H4 (cell line): ENCODE measurements at regions not wholly inside any gene's neighbourhood (a gene's known extent, or its start where the extent isn't known, plus 50 kb on each side); places are given as distances from the start of the nearest gene placed in this dataset.
A peak's percentile ranks its signal among the peaks of the same experiment; 100 is the strongest.
"Not testable (repeated sequence)": the region's sequence is repeated elsewhere in the genome, so short reads cannot be mapped to it uniquely, and the experiment has no call there.

Experiments
- DNase-seq: peaks from one replicate; pipeline ENCODE4 v3.0.0-alpha.2; 2015; ENCODE audit warnings: low spot score

DNA sequence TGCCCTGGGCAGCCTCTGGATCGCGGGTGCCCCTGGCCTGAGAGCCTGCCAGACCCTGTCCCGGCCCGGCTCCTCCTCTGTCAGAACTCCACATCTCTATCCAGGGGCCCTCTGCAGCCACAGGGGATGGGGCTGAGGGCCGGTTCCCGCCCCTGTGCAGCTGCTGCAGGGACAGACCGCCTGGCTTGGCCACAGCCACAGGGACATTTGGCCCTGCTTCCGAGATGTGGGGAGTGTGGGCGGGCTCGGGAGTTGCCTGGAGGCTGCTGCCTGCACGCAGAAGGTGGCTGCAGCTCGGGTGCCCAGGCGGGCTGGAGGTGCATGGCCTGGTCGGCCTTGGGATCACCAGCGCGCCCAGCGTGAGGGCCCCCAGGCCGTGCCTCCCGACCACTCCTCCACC lies 3365.4 kb upstream of the OR11H1 start:
- DNase-seq = not testable (repeated sequence)

DNA sequence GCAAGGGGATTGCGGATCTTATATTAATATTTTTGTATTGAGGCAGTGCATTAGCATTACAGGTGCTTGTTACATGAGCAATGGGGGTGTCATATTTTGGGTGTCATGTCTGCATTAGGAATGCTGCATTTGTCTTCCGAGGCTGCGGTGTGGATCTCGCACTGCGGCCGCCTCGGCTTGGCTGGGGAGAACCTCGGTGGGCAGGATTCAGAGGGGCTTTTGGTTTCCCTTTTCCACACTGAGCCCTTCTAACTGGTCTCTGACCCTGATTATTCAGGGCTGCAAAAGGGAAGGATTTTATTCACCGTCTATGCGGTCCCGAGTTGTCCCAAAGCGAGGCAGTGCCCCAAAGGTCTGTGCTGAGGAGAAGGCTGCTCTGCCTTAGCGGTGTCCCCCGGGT lies 3361.5 kb upstream of the OR11H1 start:
- not testable (repeated sequence) for DNase-seq

DNA sequence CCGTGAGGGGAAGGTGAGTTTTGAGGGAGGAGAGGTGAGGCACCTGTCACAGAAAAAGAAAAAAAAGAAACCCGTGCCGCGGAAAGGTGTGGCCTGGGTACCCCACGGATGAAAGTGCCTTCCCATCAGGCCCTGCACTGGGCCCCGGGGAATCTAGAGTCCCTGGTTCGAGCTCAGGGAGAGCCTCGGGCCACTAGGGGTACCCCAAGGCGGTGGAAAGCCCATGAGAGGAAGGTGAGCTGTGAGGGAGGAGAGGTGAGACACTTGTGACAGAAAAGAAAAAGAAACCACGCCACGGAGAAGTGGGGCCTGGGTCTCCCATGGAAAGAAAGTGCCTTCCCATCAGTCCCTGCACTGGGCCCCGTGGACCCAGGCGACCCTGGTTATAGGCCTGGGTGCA lies 3359.9 kb upstream of the OR11H1 start:
- DNase-seq = not testable (repeated sequence)

DNA sequence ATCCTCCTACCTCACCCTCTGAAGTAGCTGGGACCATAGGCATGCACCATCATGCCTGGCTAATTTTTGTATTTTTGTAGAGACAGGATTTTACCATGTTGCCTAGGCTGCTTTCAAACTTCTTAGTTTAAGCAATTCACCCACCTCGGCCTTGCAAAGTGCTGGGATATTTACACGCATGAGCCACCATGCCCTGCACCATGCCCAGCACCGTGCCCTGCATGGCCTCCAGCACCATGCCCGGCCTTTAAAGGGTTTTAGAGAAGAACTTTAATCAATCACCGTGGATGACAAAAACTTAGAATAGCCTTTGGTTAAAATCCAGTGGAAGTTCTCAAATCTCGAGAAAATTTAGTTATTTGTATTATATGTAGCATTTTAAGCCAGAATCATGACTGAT lies 3335.9 kb upstream of the OR11H1 start:
- not testable (repeated sequence) for DNase-seq

DNA sequence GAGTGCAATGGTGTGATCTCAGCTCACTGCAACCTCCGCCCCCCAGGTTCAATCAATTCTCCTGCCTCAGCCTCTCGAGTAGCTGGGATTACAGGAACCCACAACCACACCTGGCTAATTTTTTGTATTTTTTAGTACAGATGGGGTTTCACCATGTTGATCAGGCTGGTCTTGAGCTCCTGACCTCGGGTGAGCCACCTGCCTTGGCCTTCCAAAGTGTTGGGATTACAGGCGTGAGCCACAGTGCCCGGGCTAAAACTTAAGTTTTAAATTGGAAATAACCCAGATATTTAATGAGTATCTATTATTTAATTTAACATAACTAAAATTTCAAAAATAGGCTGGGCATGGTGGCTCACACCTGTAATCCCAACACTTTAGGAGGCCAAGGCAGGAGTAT lies 3333.3 kb upstream of the OR11H1 start:
- not testable (repeated sequence) for DNase-seq

DNA sequence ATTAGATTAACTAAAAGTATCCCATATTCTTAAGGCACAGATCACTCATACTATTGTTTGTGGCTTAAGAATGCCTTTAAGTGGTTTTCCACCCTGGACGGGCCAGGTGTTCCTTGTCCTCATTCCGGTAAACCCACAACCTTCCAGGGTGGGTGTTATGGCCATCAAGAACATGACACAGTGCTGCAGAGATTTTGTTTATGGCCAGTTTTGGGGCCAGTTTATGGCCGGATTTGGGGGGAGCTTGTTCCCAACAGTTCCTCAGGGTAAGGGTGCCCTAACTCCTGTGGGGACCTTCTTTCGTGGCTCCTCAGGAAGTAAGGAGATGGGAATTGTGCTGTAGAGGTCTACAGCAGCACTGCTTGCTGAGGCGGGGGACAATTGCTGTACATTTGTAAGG lies 3325.9 kb upstream of the OR11H1 start:
- DNase-seq = peak; percentile 1

DNA sequence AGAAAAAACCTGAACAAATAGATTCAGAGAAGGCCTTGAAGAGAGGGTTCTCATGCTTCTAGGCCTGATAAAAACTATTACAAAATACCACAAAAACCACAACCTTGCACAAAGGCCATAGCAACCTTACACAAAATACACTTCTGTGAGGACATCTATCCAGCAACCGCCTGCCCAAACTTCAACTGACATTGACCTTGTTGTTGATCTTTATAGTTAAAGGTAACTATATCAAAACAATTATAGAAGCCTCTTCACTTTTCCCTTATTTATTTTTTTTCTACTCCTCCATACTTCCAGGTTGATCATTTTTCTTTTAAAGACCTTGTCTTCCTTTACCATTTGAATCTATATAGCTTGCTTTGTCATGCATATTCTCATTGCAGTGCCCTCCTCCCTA lies 3321.3 kb upstream of the OR11H1 start:
- not testable (repeated sequence) for DNase-seq
